DOHH2 (cell line): ENCODE measurements at regions not wholly inside any gene's neighbourhood (a gene's known extent, or its start where the extent isn't known, plus 50 kb on each side); places are given as distances from the start of the nearest gene placed in this dataset.

Experiments used
- EZH2phosphoT487 ChIP-seq: fragments of 200-600 bp; sonication (generic); IDR thresholded peaks from 2 replicates; pipeline ENCODE4 v1.6.1; 2017; ENCODE audit warnings: borderline replicate concordance, mild to moderate bottlenecking, antibody characterized with exemption, low read length, moderate library complexity, mixed read lengths
- TF ChIP-seq, protein P1 (sequence below): fragments of 200-600 bp; sonication (generic); IDR thresholded peaks from one replicate; pipeline ENCODE4 v1.5.1; 2014; ENCODE audit warnings: antibody characterized with exemption, mild to moderate bottlenecking, low read depth, low read length; ENCODE audit not compliant: poor library complexity, severe bottlenecking

DNA sequence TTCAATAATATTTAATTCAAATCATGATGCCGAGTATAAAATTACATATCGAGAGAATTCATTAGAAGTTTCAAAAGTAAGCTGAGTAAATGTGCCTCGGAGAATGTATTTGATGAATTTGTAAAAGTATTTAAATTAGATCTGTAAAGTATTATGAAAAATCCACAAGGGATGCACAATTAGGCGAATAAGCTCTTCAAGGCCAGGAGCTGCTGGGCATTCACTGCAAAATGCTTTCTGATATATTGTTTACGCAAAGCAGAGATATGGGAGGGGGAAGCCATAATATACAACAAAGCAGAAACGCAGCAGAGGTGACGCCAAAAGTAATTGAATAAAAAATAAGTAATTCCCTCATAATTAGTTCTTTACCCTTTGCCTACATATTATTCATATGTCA, 1121.5 kb upstream of the TENM3 start:
- TF ChIP-seq, protein P1, sequence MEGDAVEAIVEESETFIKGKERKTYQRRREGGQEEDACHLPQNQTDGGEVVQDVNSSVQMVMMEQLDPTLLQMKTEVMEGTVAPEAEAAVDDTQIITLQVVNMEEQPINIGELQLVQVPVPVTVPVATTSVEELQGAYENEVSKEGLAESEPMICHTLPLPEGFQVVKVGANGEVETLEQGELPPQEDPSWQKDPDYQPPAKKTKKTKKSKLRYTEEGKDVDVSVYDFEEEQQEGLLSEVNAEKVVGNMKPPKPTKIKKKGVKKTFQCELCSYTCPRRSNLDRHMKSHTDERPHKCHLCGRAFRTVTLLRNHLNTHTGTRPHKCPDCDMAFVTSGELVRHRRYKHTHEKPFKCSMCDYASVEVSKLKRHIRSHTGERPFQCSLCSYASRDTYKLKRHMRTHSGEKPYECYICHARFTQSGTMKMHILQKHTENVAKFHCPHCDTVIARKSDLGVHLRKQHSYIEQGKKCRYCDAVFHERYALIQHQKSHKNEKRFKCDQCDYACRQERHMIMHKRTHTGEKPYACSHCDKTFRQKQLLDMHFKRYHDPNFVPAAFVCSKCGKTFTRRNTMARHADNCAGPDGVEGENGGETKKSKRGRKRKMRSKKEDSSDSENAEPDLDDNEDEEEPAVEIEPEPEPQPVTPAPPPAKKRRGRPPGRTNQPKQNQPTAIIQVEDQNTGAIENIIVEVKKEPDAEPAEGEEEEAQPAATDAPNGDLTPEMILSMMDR = no peak
- no peak for TF ChIP-seq EZH2phosphoT487
